Psoas muscle (tissue), 7 donors: ENCODE measurements at regions not wholly inside any gene's neighbourhood (a gene's known extent, or its start where the extent isn't known, plus 50 kb on each side); places are given as distances from the start of the nearest gene placed in this dataset.
"Not testable (repeated sequence)": the region's sequence is repeated elsewhere in the genome, so short reads cannot be mapped to it uniquely, and the experiment has no call there.

Experiments used
- ATAC-seq, 4 donors: fragments of 200-7000 bp; cut with Tn5 transposase; one replicate each; pipeline ENCODE4 v1.9.1; 2020; ENCODE audit warnings: moderate library complexity in 3 of 4, mild to moderate bottlenecking in 2 of 4
- DNase-seq, 2 donors: peaks; one replicate each; pipeline ENCODE4 v3.0.0-alpha.2; 2020
- H3K27ac ChIP-seq: fragments of 200-600 bp; one replicate; pipeline ENCODE4 v1.8.0; 2022
- H3K27me3 ChIP-seq, 3 donors: fragments of 200-600 bp in 1 of 3; one replicate each; pipeline versions ENCODE4 v1.6.1 to v1.8.0; 2013 to 2022; ENCODE audit warnings: low read length in 2 of 3, mild to moderate bottlenecking in 2 of 3, moderate library complexity in 1 of 3; ENCODE audit not compliant: insufficient read depth in 3 of 3
- H3K36me3 ChIP-seq, 2 donors: fragments of 200-600 bp in 1 of 2; one replicate each; pipeline versions ENCODE4 v1.6.1 to v1.8.0; 2013 to 2022; ENCODE audit warnings: low read depth in 1 of 2, mild to moderate bottlenecking in 1 of 2, moderate library complexity in 1 of 2; ENCODE audit not compliant: insufficient read depth in 1 of 2
- H3K4me1 ChIP-seq: fragments of 200-600 bp; one replicate; pipeline ENCODE4 v1.8.0; 2022
- H3K4me3 ChIP-seq: fragments of 200-600 bp; one replicate; pipeline ENCODE4 v1.8.0; 2022; ENCODE audit warnings: mild to moderate bottlenecking
- H3K9me3 ChIP-seq: fragments of 200-600 bp; one replicate; pipeline ENCODE4 v1.8.0; 2022
- CTCF ChIP-seq: fragments of 200-600 bp; IDR thresholded peaks from one replicate; pipeline ENCODE4 v1.8.0; 2022; ENCODE audit warnings: antibody characterized with exemption
- WGBS, 3 donors: extraction: QIAGEN DNeasy Blood & Tissue Kit; methylation state at CpG; one replicate each; pipeline versions ENCODE4 v1.1.6 to v1.1.7; 2013; 5-methylcytosine and 5-hydroxymethylcytosine counted together
- intact Hi-C, 2 donors: fragments of 100-400 bp; cut with DNase I; formaldehyde crosslinking; loops; one replicate each; pipeline versions ENCODE4 v1.11.0 to v1.14.2; 2022
- donor health status: healthy with polysubstance abuse.
- donor health status: DM: no; HTN: no; CAD: no; lungs with moderate emphysema.
- donor health status: Bipolar disorder and iron deficiency.
- donor health status: healthy.
- donor health status: DM: yes; HTN: yes; CAD: no.
- donor health status: DM: no; HTN: no; CAD: no.
- donor health status: DM: yes; HTN: yes; CAD: no.

GRCh38 chr4:174388461-174389145, 104.9 kb downstream of the CEP44 start:
- peaks cover 0 to 2% (median 0%) of the 10 kb centered on the region in 3 donors for H3K27me3 ChIP-seq
- no peak for TF ChIP-seq CTCF
- H3K9me3 ChIP-seq: no peaks in the 10 kb centered on the region
- DNase-seq: no peak
- H3K4me3 ChIP-seq: no peak overlapping the region
- intact Hi-C loops: no loop called here
- H3K27ac ChIP-seq: no peak overlapping the region
- no peaks in the 10 kb centered on the region for H3K4me1 ChIP-seq
- no peaks in the 10 kb centered on the region for H3K36me3 ChIP-seq
- ATAC-seq: no peak

GRCh38 chr4:174387721-174388120, 104.0 kb downstream of the CEP44 start:
- H3K36me3 ChIP-seq: no peaks in the 10 kb centered on the region
- H3K27me3 ChIP-seq: peaks cover 0 to 2% (median 0%) of the 10 kb centered on the region in 3 donors
- intact Hi-C loops: no loop called here
- H3K9me3 ChIP-seq: no peaks in the 10 kb centered on the region
- WGBS, 3 donors: 77 to 82% (median 78%) methylated on average over 3 of the region's 3 CpGs
- TF ChIP-seq CTCF: no peak
- H3K4me3 ChIP-seq: no peak overlapping the region
- H3K4me1 ChIP-seq: no peaks in the 10 kb centered on the region
- H3K27ac ChIP-seq: no peak overlapping the region
- ATAC-seq (no peak), DNase-seq (no peak)

- WGBS, 3 donors: 18 to 25% (median 22%) methylated on average over 2 of the region's 2 CpGs
- intact Hi-C loops: no loop called here
- DNase-seq: no peak
- Histone ChIP-seq H3K27me3 (peaks cover 0 to 2% (median 0%) of the 10 kb centered on the region in 3 donors), H3K4me3 (no peak overlapping the region), H3K27ac (no peak overlapping the region), H3K4me1 (no peaks in the 10 kb centered on the region), H3K36me3 (no peaks in the 10 kb centered on the region), H3K9me3 (no peaks in the 10 kb centered on the region)
- no peak for TF ChIP-seq CTCF
- no peak for ATAC-seq
These were observed 103.4 kb downstream of the CEP44 start for GRCh38 chr4:174387143-174387542.

- no peak for ATAC-seq
- H3K9me3 ChIP-seq: no peaks in the 10 kb centered on the region
- H3K4me1 ChIP-seq: no peaks in the 10 kb centered on the region
- no peak overlapping the region for H3K4me3 ChIP-seq
- H3K27me3 ChIP-seq: peaks cover 0 to 2% (median 0%) of the 10 kb centered on the region in 3 donors
- H3K36me3 ChIP-seq: no peaks in the 10 kb centered on the region
- intact Hi-C loops: no loop called here
- no peak overlapping the region for H3K27ac ChIP-seq
- TF ChIP-seq CTCF: no peak
- WGBS, 3 donors: 79 to 89% (median 88%) methylated on average over 6 of the region's 6 CpGs
- DNase-seq: no peak
These were observed 100.1 kb downstream of the CEP44 start for GRCh38 chr4:174383783-174384182.

GRCh38 chr4:174382938-174383605, 99.4 kb downstream of the CEP44 start:
- ATAC-seq, H3K4me3 ChIP-seq, H3K27ac ChIP-seq, intact Hi-C loops, H3K36me3 ChIP-seq, H3K27me3 ChIP-seq, H3K4me1 ChIP-seq, H3K9me3 ChIP-seq, DNase-seq: not testable (repeated sequence)
- WGBS, 3 donors: 44 to 46% (median 44%) methylated on average over 6 of the region's 6 CpGs
